ACHN (cell line): ENCODE measurements at regions not wholly inside any gene's neighbourhood (a gene's known extent, or its start where the extent isn't known, plus 50 kb on each side); places are given as distances from the start of the nearest gene placed in this dataset.

Source experiments
- DNase-seq: peaks from one replicate; pipeline ENCODE4 v3.0.0-alpha.2; 2015
- in situ Hi-C: cut with HindIII; loops from 2 replicates; pipeline ENCODE4 v1.10.0; 2017; ENCODE audit warnings: low sequenced_read_pairs, low pct_ligation_motif_present, low pct_unique_long_range_greater_than_20kb

GRCh38 chr17:14670861-14671260, 370.0 kb downstream of the HS3ST3B1 start:
- in situ Hi-C loops: no loop called here

GRCh38 chr17:14664511-14664910, 363.6 kb downstream of the HS3ST3B1 start:
- no peak for DNase-seq
- in situ Hi-C loops: no loop called here

More at GRCh38 chr17:14670861-14671260, 370.0 kb downstream of the HS3ST3B1 start:
- no peak for DNase-seq

- no peak for DNase-seq
- in situ Hi-C loops: no loop called here
Measured at GRCh38 chr17:14641117-14641516, 340.2 kb downstream of the HS3ST3B1 start.

- in situ Hi-C loops: no loop called here
- DNase-seq: no peak
Measured at GRCh38 chr17:14637260-14637659, 336.4 kb downstream of the HS3ST3B1 start.

- DNase-seq: no peak
- in situ Hi-C loops: no loop called here
Measured at GRCh38 chr17:14630621-14631020, 329.7 kb downstream of the HS3ST3B1 start.

- DNase-seq: no peak
- in situ Hi-C loops: no loop called here
Measured at GRCh38 chr17:14630046-14630445, 329.2 kb downstream of the HS3ST3B1 start.

- no peak for DNase-seq
- in situ Hi-C loops: no loop called here
Measured at GRCh38 chr17:14622615-14623101, 321.8 kb downstream of the HS3ST3B1 start.

GRCh38 chr17:14621826-14622614, 321.1 kb downstream of the HS3ST3B1 start:
- in situ Hi-C loops: no loop called here
- no peak for DNase-seq

GRCh38 chr17:14619821-14620220, 318.9 kb downstream of the HS3ST3B1 start:
- DNase-seq: no peak
- in situ Hi-C loops: no loop called here

- no peak for DNase-seq
- in situ Hi-C loops: no loop called here
Measured at GRCh38 chr17:14616528-14616927, 315.6 kb downstream of the HS3ST3B1 start.

- in situ Hi-C loops: no loop called here
- no peak for DNase-seq
Measured at GRCh38 chr17:14605267-14605599, 304.4 kb downstream of the HS3ST3B1 start.

GRCh38 chr17:14604591-14605266, 303.8 kb downstream of the HS3ST3B1 start:
- in situ Hi-C loops: no loop called here
- no peak for DNase-seq

- DNase-seq: no peak
- in situ Hi-C loops: no loop called here
Measured at GRCh38 chr17:14596224-14596623, 295.3 kb downstream of the HS3ST3B1 start.

GRCh38 chr17:14595656-14596055, 294.8 kb downstream of the HS3ST3B1 start:
- in situ Hi-C loops: no loop called here
- DNase-seq: no peak

- DNase-seq: no peak
- in situ Hi-C loops: no loop called here
Measured at GRCh38 chr17:14594690-14595089, 293.8 kb downstream of the HS3ST3B1 start.

- in situ Hi-C loops: no loop called here
- DNase-seq: no peak
Measured at GRCh38 chr17:14593956-14594355, 293.1 kb downstream of the HS3ST3B1 start.

GRCh38 chr17:14590459-14591250, 289.8 kb downstream of the HS3ST3B1 start:
- in situ Hi-C loops: no loop called here

GRCh38 chr17:14585099-14585498, 284.2 kb downstream of the HS3ST3B1 start:
- in situ Hi-C loops: no loop called here
- DNase-seq: no peak

More at GRCh38 chr17:14590459-14591250, 289.8 kb downstream of the HS3ST3B1 start:
- DNase-seq: no peak

GRCh38 chr17:14582996-14583395, 282.1 kb downstream of the HS3ST3B1 start:
- no peak for DNase-seq
- in situ Hi-C loops: no loop called here
